Inflammatory macrophage treated with lipopolysaccharide for 1 hour (primary cell): ENCODE measurements at regions not wholly inside any gene's neighbourhood (a gene's known extent, or its start where the extent isn't known, plus 50 kb on each side); places are given as distances from the start of the nearest gene placed in this dataset.
"Not testable (repeated sequence)": the region's sequence is repeated elsewhere in the genome, so short reads cannot be mapped to it uniquely, and the experiment has no call there.

Experiments used
- DNase-seq, 2 donors: peaks; one replicate each; pipeline ENCODE4 v3.0.0-alpha.2; 2020 to 2022

DNA sequence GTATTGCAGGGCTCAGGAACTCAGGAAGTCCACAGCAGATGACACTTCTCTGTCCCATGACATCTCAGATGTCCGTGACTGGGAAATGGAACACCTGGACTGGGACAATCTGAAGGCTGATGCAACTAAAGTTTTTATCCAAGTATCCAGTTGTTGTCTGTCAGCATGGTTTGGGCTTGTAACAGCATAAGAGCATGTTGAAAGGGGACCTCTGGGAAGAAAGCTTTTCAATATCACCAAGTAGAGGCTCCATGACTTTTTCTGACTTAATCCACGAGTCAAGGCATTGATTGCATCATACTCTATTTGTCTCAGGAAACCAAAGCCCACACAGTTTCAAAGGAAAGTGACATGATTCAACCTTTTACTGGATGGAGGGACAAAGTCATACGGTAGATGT is 807.7 kb downstream of the MTRR start:
- DNase-seq: no peak

GRCh38 chr5:8682381-8682780 is 813.4 kb downstream of the MTRR start:
- DNase-seq: no peak

DNA sequence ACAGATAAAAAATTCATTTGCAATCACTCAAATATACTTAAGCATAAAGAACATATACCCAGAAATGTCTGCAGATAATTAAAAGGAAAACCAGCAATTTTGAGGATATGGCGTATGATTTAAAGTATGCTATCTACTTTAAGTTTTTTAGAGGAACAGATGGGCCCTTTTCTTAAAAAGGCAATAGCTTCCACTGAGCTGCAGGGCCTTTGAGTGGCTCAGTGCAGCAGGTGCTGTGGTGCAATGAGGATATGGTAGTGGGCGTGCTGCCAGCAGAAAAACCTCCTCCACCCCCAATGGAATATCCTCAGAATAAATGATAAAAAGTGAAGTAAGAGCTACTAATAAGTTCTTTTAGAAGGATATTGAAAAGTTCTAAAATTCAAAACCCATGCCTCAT is 814.5 kb downstream of the MTRR start:
- no peak for DNase-seq

DNA sequence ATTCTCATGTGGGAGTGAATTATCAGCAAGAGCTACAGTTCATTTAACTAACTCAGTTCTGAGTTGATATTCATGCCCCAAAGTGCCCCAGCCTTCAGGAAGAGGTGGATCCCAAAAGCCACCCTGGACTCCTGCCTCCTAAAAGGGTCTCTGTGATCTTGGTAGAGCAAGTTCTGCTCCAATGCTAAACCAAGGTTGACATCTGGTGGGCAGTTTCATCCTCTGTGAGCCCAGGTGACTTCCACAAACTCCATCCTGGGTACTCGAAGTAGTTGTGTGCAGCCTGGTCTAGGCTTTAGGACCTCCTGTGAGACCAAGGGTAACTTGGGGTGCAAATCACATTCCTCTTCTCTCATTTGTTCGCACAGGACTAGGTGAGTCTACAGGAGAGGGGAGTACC is 816.8 kb downstream of the MTRR start:
- no peak for DNase-seq

DNA sequence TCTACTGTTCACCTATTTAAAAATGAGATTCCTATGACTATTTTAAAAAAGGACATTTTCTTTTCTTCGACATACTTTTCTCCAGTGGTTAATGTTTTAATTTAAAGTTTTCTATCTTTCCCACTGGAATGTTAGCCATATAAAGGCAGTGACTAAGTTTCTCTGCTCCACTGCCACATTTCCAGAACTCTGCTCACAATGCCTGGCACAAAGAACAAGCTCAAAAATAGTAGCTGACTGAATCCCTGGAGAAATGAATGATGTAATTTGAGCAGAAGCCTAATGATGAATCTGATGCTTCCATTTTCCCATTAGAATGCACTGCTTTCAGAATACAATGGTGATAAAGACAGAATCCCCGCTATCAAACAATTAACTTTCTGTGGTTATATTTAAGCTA is 817.8 kb downstream of the MTRR start:
- DNase-seq: no peak

GRCh38 chr5:8689773-8690172 is 820.8 kb downstream of the MTRR start:
- DNase-seq: no peak

DNA sequence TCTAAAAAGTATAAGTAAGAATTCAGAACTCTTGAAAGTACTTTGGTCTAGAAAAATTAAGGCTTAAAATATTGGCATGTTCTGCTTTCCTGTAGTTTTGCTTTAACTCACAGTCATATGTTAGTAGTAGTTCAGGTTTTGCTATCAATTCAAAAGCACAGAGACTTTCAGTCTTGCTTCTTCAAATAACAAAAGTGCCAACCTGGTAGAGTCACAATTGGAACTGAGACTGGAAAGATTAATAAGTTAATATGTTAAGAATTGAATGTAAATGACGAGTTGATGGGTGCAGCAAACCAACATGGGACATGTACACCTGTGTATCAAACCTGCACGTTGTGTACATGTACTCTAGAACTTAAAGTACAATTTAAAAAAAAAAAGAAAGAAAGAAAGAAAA is 822.3 kb downstream of the MTRR start:
- DNase-seq: no peak

- DNase-seq: no peak
Measured at GRCh38 chr5:8693341-8693844, 824.4 kb downstream of the MTRR start.

- no peak for DNase-seq
Measured at GRCh38 chr5:8694545-8694944, 825.6 kb downstream of the MTRR start.

- DNase-seq: no peak
Measured at GRCh38 chr5:8695902-8696845, 827.2 kb downstream of the MTRR start.

DNA sequence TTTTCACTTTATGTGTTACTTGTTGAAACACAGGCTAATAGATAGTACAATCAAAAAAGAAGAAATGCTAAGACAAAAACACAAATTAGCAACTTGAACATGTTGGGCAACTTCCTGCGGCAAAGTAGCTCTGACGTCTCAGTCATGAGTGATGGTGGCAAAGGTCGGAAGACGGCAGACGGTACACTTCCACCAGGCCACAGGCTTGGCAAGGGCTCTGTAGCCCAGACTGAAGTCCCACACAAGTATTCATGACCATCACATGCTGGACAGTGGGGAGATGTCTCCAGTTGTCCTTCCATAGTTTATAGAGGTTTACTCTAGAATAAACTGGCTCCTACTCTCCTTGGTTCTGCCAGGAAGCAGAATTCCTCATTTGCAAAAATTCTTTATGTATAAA is 831.3 kb downstream of the MTRR start:
- no peak for DNase-seq

DNA sequence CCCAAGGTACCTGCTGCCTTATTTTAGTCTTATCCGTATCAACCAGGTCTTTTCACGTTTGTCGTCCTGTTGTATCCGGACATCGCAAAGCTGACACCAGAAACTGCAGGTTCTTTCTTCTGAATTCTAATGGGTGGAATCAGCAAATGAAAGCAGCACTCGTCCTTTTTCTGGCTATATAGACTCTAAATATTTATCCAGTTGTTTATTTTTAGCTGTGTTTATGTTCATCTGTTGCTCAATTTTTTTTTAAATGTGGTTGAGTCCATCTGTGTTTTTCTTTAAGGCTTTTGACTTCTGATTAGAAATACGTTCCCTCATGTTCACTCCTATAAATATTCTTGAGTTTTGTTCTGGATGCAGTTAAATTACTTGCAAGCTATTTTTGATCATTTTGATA is 831.7 kb downstream of the MTRR start:
- no peak for DNase-seq

- DNase-seq: no peak
Measured at GRCh38 chr5:8701251-8701650, 832.3 kb downstream of the MTRR start.

GRCh38 chr5:8710426-8710930 is 835.4 kb downstream of the SEMA5A start:
- DNase-seq: no peak

DNA sequence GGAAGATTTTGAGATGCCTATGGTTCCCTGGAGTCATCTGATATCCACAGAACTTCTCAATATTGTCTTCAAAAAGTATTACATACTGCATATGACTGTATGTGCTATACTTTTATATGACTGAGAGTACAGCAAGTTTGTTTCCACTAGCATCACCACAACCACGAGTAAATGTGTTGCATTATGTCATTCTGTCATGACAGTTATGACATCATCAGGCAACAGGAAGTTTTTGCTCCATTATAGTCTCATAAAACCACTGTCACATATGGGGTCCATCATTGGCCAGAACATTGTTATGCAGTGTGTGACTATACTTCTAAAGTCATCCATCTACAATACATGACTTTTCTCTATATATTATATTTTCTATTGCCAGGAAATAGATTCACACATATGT is 831.7 kb downstream of the SEMA5A start:
- DNase-seq: no peak

DNA sequence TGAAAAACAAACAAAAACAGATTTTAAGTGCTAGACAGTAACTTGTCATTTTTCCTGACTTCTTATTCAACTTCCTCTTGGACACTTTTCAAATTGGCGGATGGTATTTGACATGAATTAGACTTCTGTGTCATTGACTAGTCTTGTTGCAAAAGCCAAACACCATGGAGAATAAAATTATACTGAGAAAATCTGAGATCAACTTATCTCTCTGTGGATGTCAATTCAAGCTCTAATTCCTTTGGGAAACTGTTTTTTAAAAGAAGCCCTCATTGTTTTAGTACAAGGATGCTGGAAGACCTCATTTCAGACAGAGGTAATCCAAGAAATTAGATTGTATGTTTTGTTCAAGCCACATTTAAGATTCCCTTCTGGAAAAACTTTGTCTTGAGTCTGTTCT is 831.0 kb downstream of the SEMA5A start:
- no peak for DNase-seq

GRCh38 chr5:8719796-8720195 is 826.1 kb downstream of the SEMA5A start:
- no peak for DNase-seq

DNA sequence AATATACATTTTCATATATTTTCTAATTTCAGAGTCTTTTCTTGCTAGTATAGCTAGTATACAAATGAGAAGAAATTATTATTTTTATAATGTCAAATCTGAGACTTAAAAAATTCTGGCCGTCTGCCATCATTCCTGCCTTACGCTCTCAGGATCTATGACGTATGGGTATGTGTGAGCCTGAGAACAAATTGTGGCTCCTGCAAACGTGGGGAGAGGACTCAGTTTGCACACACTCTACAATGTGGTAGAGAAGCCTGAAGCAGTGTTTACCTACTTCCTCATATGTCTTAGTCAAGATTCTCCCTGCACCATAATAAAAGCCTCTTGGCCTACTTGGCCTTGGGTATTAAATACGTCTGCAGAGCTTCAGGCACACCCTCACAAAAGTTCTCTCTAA is 825.4 kb downstream of the SEMA5A start:
- DNase-seq: no peak

DNA sequence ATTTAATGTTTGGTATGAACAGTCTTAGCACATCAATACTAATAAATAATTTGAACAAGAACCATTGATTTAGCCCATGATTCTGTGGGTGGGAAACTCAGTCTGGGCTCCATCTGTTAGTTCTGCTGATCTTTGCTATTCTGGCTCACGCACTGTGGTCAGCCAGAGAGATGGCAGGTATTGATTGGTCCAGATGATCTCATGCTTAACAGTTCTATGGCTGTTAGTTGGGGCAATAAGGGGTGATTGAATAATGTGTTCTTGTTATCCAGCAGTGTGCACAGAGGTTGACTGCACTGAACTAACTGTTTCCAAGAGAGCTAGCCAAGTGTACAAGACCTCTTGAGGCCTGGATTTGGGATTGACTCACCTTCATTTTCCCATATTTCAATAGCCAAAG is 824.3 kb downstream of the SEMA5A start:
- no peak for DNase-seq

- DNase-seq: no peak
Measured at GRCh38 chr5:8726383-8727036, 819.4 kb downstream of the SEMA5A start.

GRCh38 chr5:8727396-8727795 is 818.5 kb downstream of the SEMA5A start:
- DNase-seq: no peak

DNA sequence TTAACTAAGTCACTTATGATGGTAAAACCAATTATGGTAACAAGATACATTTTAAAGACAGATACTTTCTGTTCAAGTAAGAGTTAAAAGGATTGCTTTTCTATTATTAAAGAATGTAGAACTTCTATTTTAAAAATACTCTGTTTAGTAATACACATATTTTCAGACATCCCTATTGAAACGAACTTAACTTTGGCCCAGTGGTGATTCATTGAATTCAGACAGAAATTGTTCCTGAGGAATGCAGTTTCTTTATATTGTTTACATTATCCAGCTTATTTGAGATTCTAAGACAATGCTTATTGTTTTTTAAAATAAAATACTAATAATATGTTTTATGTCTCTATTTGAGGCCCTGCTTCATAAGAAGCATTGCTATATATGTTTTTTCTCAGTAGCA is 816.4 kb downstream of the SEMA5A start:
- no peak for DNase-seq

DNA sequence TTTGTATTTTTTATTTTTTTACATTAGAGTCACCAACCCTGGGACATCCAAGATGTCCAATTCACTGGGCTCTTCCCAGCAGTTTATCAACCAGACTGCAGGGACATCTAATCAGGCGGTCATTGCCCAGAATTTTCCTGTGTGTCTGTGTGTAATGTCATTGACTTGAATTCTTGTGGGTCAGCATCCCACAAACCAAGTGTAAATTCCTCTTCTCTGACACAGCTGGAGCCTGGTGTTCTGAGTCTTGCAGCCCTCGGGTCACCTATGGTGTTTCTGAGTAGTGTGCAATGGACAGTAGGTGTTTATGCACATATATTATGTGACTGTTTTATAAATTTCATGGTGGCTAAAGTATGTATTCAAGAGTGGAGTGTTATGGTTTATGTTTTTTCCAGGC is 815.7 kb downstream of the SEMA5A start:
- DNase-seq: no peak

GRCh38 chr5:8731110-8731509 is 814.8 kb downstream of the SEMA5A start:
- DNase-seq: not testable (repeated sequence)
